ENCODE measurements at regions not wholly inside any gene's neighbourhood (a gene's known extent, or its start where the extent isn't known, plus 50 kb on each side); places are given as distances from the start of the nearest gene placed in this dataset.
"Not testable (repeated sequence)": the region's sequence is repeated elsewhere in the genome, so short reads cannot be mapped to it uniquely, and the experiment has no call there.

DNA sequence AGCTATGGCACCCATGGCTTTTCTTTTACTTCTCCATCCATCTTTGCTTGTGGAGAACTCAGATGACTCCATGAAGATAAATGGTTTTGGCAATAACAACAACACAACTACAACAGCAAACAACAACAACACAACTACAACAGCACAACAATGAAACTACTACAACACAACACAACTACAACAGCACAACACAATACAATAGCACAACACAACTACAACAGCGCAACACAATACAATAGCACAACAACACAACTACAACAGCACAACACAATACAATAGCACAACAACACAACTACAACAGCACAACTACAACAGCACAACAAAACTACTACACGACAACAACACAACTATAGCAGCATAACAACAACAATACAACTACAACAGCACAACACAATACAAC lies 569.4 kb downstream of the TOX3 start:
- TF ChIP-seq, protein P1, sequence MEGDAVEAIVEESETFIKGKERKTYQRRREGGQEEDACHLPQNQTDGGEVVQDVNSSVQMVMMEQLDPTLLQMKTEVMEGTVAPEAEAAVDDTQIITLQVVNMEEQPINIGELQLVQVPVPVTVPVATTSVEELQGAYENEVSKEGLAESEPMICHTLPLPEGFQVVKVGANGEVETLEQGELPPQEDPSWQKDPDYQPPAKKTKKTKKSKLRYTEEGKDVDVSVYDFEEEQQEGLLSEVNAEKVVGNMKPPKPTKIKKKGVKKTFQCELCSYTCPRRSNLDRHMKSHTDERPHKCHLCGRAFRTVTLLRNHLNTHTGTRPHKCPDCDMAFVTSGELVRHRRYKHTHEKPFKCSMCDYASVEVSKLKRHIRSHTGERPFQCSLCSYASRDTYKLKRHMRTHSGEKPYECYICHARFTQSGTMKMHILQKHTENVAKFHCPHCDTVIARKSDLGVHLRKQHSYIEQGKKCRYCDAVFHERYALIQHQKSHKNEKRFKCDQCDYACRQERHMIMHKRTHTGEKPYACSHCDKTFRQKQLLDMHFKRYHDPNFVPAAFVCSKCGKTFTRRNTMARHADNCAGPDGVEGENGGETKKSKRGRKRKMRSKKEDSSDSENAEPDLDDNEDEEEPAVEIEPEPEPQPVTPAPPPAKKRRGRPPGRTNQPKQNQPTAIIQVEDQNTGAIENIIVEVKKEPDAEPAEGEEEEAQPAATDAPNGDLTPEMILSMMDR (IDR thresholded peaks at IDR 0.05 in 8 of 11, conservative IDR thresholded peaks at IDR 0.05 in 3 of 11), result not testable (repeated sequence)
- TF ChIP-seq POLR2AphosphoS5, POLR2A (IDR thresholded peaks at IDR 0.05): not testable (repeated sequence)
